ENCODE measurements at regions not wholly inside any gene's neighbourhood (a gene's known extent, or its start where the extent isn't known, plus 50 kb on each side); places are given as distances from the start of the nearest gene placed in this dataset.

- no peak for TF ChIP-seq CTCF (conservative IDR thresholded peaks at IDR 0.05; ENCODE audit: low read depth, low read length)
- no peak for TF ChIP-seq EZH2 (IDR thresholded peaks at IDR 0.05; ENCODE audit: borderline replicate concordance, low read depth, low read length, poor library complexity, severe bottlenecking)
Observed at GRCh38 chr1:11342621-11343032, 69.6 kb downstream of the UBIAD1 start.

Measured in A673 (cell line).